ENCODE measurements at regions not wholly inside any gene's neighbourhood (a gene's known extent, or its start where the extent isn't known, plus 50 kb on each side); places are given as distances from the start of the nearest gene placed in this dataset.

DNA sequence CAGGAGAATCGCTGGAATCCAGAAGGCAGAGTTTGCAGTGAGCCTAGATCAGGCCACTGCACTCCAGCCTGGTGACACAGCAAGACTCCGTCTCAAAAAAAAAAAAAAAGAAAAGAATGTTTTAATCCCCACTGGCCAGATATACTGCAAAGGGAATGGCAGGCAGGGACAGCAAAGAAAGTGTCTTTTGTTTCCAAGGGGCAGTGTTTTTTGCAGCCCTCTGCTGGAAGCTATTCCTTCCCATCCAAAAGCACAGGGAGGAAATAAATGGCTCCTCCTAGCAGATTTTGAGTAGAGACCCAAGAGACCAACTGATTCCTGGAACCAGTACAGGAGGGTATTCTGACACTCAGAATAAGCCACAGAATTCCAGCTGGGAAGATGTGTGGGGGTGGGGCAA, 112.5 kb upstream of the STMND1 start:
- TF ChIP-seq, protein P1, sequence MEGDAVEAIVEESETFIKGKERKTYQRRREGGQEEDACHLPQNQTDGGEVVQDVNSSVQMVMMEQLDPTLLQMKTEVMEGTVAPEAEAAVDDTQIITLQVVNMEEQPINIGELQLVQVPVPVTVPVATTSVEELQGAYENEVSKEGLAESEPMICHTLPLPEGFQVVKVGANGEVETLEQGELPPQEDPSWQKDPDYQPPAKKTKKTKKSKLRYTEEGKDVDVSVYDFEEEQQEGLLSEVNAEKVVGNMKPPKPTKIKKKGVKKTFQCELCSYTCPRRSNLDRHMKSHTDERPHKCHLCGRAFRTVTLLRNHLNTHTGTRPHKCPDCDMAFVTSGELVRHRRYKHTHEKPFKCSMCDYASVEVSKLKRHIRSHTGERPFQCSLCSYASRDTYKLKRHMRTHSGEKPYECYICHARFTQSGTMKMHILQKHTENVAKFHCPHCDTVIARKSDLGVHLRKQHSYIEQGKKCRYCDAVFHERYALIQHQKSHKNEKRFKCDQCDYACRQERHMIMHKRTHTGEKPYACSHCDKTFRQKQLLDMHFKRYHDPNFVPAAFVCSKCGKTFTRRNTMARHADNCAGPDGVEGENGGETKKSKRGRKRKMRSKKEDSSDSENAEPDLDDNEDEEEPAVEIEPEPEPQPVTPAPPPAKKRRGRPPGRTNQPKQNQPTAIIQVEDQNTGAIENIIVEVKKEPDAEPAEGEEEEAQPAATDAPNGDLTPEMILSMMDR (IDR thresholded peaks at IDR 0.05) = no peak
- no peak for TF ChIP-seq POLR2A (IDR thresholded peaks at IDR 0.05)
